NCI-H1436 (cell line): ENCODE measurements at regions not wholly inside any gene's neighbourhood (a gene's known extent, or its start where the extent isn't known, plus 50 kb on each side); places are given as distances from the start of the nearest gene placed in this dataset.
A peak's percentile ranks its signal among the peaks of the same experiment; 100 is the strongest.

Experiments
- DNase-seq: peaks from one replicate; lab custom pipeline; 2025; lab: John Stamatoyannopoulos, UW

DNA sequence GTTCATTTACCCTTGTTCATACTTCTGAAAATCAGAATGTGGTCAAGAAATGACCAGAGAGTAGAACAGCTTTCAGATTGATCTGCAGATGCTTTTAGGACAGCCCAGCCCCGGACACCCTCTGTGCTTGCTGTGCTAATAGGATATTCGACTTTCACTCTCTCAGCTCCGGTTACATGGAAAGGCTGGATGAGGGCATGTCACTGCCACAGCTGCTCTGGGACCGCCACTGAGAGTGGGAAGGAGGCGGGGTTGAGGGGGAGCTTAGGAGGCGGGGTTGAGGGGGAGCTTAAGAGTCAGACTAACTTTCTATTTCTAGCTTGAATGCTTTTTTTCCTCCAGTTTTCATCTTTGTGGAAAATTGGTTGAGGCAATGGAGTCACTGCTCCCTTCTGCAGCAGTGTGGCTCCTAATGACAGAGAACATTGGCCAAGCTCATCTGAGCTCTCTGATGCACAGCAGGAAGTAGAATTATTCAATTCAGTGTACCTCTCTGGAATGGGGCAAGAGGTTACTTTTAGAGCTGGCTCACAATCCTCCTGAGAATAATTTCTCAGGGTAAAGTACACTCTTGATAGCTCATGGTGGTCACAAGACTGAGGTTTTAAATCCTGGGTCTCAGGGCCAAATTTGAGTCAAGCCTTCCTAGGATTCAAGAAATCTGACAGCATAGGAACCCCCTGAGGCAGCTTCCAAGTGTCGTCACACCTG lies 74.6 kb upstream of the NPAS1 start:
- DNase-seq = no peak

DNA sequence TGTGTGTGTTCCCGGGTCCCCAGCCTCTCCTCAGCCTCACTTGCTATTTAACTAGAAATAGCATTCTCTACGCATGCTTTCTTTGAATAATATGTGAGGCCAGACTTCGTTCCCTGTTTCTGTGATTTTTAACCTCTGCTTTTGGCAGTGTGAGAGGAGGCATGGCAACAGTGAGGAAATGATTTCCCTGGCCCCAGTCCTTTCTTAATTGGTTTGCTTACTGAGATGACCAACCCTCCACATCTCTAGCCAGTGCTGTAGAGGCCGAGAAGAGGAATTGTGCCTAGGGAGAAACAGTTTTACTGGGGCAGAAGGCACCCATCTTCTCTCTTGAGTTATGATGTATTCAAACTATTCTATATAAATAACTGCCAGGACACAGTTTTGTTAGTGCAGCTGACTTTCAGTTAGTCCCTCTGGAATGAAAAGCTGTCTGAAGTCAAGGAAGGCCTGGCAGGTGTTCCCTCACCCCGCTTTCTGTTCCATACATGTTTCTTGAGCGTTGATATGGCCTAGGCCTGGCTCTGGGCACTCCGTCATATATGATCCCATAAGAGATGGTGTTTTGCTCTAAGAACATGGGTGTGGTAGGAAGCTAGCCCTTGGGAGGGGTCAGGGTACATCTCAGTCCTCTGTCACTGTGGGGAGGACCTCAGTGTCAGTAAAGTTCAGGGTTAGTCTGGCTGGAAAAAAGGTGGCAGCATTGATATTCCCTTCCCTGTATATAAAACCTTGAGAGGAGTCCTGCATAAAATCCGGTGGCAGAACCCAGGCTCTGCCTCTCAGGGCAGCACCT lies 73.7 kb upstream of the NPAS1 start:
- no peak for DNase-seq

DNA sequence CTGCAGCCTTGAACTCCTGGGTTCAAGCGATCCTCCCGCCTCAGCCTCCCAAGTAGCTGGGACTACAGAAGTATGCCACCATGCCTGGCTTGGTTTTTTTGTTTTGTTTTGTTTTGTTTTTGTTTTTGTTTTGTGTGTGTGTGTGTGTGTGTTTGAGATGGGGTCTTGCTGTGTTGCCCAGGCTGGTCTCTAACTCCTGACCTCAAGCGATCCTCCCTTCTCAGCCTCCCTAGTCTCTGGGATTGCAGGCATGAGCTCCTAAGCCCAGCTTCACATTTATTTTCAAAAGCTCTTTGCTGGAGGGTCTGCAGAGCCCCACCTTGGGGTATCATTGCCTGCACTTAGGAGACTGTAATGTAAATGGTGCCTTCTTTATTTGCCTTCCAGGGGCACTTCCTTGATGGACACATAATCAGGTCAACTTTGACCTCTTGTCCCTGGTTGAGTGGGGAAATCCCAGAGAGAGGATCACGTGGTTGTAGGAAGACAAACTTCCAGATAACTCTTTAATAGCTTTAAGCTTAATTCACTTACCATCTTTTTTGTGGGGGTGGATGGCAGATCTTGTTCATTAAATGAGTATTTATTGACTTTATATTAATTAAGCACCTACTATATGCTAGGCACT lies 72.9 kb upstream of the NPAS1 start:
- DNase-seq = no peak

DNA sequence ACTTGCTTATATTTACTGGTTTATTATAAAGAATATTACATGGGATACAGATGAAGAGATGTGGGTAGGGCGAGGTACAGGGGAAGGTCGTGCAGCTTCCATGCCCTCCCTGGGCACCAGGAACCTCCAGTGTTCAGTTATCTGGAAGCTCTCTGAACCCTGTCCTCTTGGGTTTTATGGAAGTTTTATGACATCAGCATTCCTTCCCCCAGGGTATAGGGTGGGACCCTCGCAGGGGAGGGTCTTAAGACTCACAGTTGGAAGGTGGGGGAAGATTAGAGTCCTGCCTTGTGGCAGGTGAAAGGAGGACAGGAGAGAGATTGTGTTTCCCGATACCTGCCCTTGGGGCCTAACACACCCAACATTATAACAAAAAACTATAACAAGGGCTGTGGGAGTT lies 71.8 kb upstream of the NPAS1 start:
- DNase-seq = no peak

DNA sequence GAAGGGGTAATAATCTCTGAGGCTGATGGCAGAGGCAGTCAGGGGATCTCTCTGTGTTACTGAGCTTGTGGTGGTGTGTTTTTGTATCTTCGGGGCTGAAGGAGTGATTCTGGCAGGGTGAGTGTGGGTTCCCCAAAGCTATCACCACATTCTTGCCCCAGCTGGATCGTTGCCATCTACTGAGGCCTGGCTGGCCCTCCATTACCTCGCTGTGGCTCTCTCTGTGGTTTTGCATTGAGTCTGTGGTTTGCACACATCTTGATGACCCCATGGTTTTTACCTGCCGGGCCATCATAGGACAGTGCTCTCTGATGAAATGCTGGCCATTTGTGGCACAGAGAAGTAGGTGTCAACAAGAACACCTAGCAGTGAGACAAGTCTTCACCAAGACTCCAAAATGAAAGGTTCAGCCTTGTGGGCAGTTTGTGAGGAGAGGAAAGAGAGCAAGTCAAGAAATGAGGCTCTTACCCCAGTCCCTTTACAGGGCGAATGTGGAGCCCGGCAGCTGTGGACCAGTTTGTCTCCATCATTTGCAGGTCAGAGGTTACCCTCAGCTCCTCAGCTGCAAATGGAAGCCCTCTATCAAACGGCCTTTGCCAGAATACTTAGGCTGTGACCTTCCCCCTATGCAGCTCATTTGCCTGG lies 69.0 kb upstream of the NPAS1 start:
- no peak for DNase-seq

DNA sequence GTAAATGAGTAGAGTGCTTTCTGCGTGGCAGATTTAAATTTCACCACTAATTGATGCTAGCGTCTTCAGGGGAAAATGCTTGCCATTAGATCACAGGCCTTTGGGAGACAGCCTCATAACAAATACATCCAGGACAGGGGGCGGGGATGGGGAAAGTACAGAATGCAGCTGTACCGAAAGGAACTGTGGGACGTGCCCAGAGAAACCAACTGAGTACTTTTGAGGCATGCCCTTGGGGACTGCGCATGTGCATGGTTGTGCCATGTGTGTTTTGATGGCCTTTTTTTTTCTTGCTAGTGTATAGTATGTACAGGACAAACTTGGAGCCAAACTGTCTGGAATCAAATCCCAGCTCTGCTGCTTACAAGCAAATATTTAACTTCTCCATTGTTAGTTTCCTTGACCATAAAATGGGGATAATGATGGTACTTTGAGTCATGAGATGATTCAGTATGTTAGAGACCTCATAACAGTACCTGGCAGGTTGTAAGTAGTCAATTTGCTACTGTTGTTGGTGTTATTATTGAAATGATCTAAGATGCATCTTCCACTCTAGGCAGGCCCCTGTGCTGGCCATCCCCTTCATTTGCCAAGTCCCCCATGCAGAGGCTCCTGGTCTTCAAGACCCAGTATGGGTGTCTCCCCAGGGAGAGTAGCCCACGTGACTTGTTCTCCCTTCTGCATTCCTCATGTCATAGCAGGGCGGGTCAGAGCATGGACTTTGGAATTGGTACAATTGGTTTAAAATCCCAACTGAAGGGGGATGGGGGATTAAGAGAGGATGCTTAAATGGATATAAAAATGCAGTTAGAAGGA lies 68.3 kb upstream of the NPAS1 start:
- DNase-seq = peak; percentile 47

DNA sequence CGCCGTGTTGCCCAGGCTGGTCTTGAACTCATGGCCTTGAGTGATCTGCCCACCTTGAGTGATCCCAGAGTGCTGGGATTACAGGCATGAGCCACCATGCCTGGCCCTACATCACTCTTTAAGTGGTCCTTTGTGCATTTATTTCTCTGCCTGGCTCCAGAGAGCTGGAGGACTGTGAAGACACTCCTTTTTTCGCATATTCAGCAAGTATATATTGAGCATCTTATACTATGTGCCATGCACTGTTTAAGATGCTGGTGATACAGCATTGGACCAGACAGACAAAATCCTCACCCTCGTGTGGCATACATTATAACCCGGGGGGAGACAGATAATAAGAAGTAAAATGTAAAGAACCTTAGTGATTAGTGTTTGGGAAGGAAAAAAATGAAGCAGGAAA lies 66.8 kb upstream of the NPAS1 start:
- no peak for DNase-seq

DNA sequence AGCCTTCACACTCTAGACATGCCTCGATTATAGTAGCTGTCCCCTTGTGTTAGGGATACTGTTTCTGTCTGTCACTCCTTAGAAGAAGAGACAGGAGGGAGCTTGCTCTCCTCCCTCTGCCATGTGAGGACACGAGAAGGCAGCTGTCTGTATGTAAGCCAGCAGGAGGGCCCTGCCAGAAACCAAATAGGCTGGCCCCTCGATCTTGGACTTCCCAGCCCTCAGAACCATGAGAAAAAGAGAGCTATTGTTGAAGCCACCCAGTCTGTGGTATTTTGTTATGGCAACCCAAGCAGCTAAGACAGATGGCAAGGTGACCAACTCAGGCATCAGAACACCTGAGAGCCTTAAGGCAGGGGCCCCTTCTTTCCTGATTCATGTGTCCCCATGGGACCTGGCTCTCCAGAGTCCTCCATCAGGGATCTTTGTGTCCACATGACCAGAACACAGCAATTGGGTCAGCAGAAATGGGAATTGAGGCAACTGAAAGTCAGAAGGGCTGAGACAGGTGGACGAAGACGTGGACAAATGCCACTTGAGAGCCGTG lies 65.6 kb upstream of the NPAS1 start:
- DNase-seq = no peak

DNA sequence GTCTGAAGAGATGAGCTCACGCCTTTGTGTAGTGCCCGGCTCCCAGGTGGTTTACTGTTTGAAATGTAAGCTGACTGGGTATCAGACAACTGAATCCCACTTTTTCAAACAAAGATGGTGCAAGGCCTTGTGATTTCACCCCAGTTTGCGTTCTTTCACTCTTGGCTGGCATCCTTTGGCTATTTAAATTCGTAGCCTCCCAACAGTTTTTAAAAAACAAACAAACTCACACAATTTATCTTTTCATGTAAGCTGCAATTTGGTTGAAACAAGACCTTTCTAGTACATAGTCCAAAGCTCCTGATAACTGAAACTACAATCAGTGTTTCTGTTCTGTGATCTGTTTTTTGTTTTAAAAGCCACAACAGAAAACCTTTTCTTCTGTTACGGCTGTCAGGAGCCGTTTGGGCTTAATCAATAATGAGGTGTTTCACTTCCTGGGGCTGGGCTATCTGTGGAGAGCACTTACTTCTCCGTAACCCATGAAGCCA lies 65.1 kb upstream of the NPAS1 start:
- no peak for DNase-seq

DNA sequence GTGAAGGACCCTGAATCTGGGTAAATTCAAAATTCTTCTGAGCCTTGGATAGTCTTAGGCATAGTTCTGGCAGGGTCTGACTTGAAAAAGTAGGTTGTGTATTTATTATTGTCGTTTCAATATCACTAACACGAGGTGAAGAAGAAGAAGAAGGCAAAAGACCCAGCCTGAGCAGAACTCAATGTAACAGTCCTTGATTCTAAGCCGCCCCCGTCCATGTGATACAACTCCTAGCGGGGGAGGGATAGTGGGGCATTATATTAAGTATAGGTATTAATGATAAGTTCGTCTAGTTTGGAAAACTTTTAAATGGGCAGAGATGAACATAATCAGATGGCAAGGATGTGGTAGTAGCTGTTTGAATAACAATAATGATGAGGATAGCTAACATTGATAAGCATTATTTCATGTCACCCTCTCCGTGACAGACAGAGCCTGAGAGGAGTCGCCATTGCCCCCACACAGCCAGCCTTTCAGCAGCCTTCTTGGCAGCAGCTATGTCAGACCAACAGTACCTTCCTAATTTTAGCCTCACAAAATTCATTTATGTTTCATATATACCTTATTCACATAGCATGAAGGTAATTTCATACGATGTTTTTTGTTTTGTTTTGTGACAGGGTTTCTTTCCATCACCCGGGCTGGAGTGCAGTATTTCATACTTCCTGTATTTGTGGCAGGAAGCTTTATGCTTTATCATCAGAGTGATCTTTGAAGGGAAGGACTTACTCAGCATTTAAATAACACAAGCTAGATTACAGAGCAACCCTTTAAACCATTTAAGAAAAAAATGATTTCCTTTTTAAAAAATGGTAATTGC lies 64.4 kb upstream of the NPAS1 start:
- DNase-seq = no peak

DNA sequence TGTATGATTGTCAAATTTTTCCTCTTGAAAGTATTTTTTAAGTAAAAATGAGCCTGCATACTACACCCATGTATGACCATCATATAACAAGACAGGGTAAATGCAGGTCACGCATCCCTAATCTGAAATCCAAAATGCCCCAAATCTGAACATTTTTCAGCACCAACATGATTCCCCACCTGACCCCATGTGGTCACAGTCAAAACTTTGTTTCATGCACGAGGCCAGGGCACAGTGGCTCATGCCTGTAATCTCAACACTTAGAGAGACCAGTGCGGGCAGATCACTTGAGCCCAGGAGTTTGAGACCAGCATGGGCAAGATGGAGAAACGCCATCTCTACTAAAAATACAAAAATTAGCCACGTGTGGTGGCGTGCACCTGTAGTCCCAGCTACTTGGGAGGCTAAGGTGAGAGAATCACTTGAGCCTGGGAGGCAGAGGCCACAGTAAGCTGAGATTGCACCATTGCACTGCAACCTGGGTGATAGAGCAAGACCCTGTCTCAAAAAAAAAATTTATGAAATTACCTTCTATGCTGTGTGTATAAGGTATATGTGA lies 63.7 kb upstream of the NPAS1 start:
- no peak for DNase-seq

DNA sequence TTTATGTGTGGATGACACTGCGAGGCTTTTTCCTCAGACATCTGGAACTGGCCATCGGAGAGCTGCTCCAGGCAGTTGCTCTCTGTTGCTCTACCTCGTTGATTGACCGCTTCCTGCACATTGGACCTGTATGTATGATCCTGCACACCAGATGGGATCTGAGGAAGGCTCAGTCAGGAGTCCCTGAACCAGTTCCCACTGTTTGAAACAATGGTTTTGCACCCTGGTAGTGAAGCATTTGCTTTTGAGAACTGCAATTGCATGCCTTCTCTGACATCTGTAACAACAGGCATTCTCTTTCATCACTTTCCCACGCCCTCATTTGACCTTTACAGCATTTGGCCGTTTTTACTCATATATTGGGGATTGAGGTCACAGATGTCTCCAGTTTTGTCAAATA lies 61.1 kb upstream of the NPAS1 start:
- no peak for DNase-seq

DNA sequence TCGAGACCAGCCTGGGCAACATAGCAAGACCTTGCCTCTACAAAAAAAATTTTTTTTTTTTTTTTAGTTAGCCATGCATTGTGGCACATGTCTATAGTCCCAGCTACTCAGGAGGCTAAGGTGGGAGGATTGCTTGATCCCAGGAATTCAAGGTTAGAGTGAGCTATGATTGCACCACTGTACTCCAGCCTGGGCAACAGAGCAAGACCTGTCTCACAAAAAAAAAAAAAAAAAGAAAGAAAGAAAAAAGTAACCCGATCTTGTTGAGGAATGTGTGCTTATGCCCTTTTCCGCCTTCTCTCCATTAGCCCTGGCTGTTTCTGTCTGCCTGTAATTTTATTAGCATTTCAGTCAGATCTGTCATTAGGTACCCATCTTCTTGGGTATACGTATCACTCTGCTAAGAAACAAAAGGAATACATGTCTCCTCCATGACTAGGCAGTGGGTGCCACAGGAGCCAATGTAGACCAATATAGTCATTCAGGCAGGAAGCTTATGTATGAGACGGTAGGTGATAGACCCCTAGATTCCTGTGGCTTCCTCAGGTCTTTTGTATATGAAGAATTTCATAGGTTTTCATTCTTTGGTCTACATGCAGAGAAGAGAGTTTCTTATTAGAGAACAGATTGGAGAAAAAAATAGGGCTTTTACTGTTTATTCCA lies 59.6 kb upstream of the NPAS1 start:
- no peak for DNase-seq

DNA sequence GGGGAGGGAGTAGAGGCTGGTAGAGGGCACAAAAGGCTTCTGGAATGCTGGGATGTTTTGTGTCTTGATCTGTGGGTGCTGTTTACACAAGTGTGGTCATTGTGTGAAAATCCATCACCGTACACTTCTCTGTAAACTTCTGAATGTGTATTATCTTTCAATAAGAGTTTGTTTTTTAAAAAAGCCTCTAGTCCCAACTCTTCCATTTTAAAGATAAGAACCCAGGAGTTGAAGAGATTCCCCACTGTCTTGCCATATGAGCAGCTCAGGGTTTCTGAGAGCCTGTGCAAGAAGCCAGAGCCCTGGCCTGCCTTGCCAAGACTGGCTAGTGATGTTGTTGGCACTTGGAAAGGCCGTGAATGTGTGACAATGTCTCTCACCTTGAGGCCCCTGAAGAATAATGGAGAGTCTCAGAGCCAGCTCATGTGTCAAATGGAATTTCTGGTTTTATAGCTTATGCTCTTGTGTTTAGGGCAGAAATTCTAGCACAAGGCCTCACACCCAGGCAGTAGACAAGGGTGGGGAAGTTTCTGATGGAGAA lies 57.5 kb upstream of the NPAS1 start:
- DNase-seq = no peak

DNA sequence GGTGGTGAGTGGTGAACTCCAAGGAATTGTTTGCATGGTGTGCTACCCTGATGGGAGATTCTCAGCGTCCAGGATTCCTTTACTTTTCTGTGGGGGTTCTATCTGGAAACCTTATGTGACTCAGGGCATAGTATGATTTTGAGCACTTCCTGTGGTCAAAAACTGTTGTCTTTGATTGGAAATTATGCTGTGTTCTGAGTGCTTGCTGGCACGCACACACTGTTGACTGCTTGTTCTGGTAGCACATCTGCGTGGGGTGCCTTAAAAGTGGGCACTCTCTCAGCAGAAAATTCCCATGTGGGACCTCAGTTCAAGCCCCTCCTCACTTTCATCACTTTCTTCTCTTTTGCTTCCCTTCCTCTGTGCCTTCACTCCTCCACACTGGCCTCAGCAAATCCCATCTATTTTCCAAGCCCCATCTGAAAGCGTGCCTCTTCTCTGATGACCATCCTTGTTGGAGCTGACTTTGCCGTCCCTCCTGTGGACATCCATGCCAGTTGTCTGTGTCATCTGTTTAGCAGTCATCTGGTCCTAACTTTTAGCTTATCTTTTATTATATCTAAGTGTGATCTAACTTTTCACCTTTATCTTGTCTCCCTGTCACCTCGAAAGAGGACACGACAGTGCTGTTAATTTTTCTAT lies 56.4 kb upstream of the NPAS1 start:
- DNase-seq = no peak

DNA sequence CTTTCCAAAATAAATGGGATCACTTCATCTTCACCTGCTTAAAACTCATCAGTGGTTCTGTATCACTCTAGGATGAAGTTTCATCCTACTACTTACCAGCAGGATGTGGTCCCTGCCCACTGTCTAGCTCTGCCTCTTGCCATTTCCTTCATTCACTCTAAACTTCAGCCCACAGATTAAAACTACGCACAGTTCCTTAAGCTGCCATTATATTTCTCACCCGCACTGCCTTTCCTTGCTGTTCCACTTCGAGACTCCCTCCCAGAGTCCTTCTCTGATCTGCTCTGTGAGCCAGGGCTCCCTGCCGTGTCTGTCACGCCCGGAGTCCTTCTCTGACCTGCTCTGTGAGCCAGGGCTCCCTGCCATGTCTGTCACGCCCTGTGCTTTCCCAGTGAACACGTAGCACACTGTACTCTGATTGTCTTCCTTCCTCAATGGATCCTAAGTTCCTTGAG lies 52.0 kb upstream of the NPAS1 start:
- no peak for DNase-seq
